CD4-positive, alpha-beta T cell (primary cell): ENCODE measurements at regions not wholly inside any gene's neighbourhood (a gene's known extent, or its start where the extent isn't known, plus 50 kb on each side); places are given as distances from the start of the nearest gene placed in this dataset.

Experiments used
- ATAC-seq: fragments of 200-7000 bp; cut with Tn5 transposase; one replicate; pipeline ENCODE4 v1.10.0; 2022; ENCODE audit warnings: mild to moderate bottlenecking; ENCODE audit not compliant: poor library complexity
- CTCF ChIA-PET: fragments of 350-600 bp; sonication (Branson Sonifier 250); formaldehyde crosslinking; loops from one replicate; lab custom pipeline; 2021; ENCODE audit warnings: antibody characterized with exemption, inconsistent platforms; lab: Charles Lee
- POLR2A ChIA-PET: fragments of 350-600 bp; sonication (Branson Sonifier 250); formaldehyde crosslinking; loops from one replicate; lab custom pipeline; 2021; ENCODE audit warnings: antibody characterized with exemption, inconsistent platforms; lab: Charles Lee
- DNase-seq, 14 experiments: peaks; one replicate each; pipeline ENCODE4 v3.0.0-alpha.2; 2013 to 2020; ENCODE audit warnings: mixed read lengths in 2 of 14
- H3K27ac ChIP-seq, 2 donors: one replicate each; pipeline versions ENCODE4 v1.5.1 to v1.7.0; 2013; ENCODE audit warnings: low read length in 2 of 2, low read depth in 1 of 2, mild to moderate bottlenecking in 1 of 2
- H3K27me3 ChIP-seq, 2 experiments: 1 replicate in 1 of 2; 2 replicates in 1 of 2; pipeline versions ENCODE4 v1.6.1 to v1.7.0; 2013; ENCODE audit warnings: low read length in 2 of 2, control low read depth in 1 of 2, mild to moderate bottlenecking in 1 of 2, moderate library complexity in 1 of 2; ENCODE audit not compliant: insufficient read depth in 2 of 2, control insufficient read depth in 1 of 2
- H3K36me3 ChIP-seq: one replicate; pipeline ENCODE4 v1.6.1; 2013; ENCODE audit warnings: low read length, control low read depth; ENCODE audit not compliant: insufficient read depth
- H3K4me1 ChIP-seq: one replicate; pipeline ENCODE4 v1.6.1; 2013; ENCODE audit warnings: low read length, control low read depth; ENCODE audit not compliant: insufficient read depth
- H3K4me3 ChIP-seq: one replicate; pipeline ENCODE4 v1.5.1; 2013; ENCODE audit warnings: mild to moderate bottlenecking, low read length, moderate library complexity
- H3K9me3 ChIP-seq, 2 experiments: 1 replicate in 1 of 2; 2 replicates in 1 of 2; pipeline versions ENCODE4 v1.6.1 to v1.7.0; 2013; ENCODE audit warnings: low read length in 2 of 2, mild to moderate bottlenecking in 2 of 2, control low read depth in 1 of 2, moderate library complexity in 1 of 2; ENCODE audit not compliant: control insufficient read depth in 1 of 2, insufficient read depth in 1 of 2
- H3K27ac Mint-ChIP-seq: one replicate; pipeline ENCODE4 v1.8.0; 2020; ENCODE audit warnings: mixed read lengths
- H3K27me3 Mint-ChIP-seq: one replicate; pipeline ENCODE4 v1.8.0; 2021; ENCODE audit warnings: mixed read lengths
- H3K36me3 Mint-ChIP-seq: one replicate; pipeline ENCODE4 v1.8.0; 2021; ENCODE audit warnings: low read depth, mixed read lengths
- H3K4me1 Mint-ChIP-seq: one replicate; pipeline ENCODE4 v1.8.0; 2021; ENCODE audit warnings: low read depth, mixed read lengths
- H3K4me3 Mint-ChIP-seq: one replicate; pipeline ENCODE4 v1.8.0; 2020; ENCODE audit warnings: mild to moderate bottlenecking, mixed read lengths
- H3K9me3 Mint-ChIP-seq: one replicate; pipeline ENCODE4 v1.8.0; 2020; ENCODE audit warnings: mixed read lengths
- intact Hi-C, 2 experiments: fragments of 100-400 bp; cut with DNase I in 1 of 2; cut with micrococcal nuclease in 1 of 2; formaldehyde crosslinking; loops; one replicate each; pipeline versions ENCODE4 v1.15.1 to v1.9.0; 2023 to 2025; cut with DNase I, micrococcal nuclease
- TF ChIP-seq, protein P1 (sequence below): fragments of 200-600 bp; IDR thresholded peaks from one replicate; pipeline ENCODE4 v1.8.0; 2022; ENCODE audit warnings: antibody characterized with exemption, mild to moderate bottlenecking

DNA sequence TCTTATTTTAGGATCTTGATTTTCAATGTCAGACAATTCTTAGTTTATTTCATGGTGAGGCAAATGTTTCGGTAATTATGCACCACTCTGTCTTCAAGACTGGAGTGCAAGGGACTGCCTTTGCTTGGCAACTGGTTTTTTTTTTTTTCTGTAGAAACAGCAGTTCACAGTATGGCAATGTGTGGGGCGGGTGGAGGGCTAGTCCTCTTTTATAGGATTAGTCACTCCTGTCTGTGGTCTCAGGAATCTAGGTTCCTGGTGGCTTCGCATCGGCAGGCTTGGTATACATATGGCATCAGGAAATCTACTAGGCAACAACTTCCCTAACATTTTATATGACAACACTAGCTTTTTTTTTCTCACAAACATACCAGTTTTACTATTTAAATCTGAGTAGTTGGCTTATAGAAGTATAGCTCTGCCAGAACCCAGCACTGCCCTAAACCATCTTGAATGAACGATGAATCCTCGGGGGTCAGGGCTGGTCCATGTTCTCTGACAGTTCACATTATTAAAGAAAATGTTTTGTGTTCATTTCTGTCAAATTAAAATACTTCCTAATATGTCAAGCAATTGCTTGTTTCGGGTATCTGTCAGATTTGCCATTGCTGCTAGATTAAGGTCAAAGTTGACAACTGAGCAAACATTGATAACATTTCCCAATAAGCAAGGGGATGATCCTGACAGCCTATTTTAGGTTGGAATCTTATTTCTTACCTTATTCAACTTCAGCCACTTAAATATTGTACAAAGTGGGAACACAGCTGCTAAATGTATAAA is 289.7 kb upstream of the VSTM2A start:
- no peak for DNase-seq
- CTCF ChIA-PET = no interaction called here
- H3K36me3 Mint-ChIP-seq = no peaks in the 10 kb centered on the region
- TF ChIP-seq, protein P1, sequence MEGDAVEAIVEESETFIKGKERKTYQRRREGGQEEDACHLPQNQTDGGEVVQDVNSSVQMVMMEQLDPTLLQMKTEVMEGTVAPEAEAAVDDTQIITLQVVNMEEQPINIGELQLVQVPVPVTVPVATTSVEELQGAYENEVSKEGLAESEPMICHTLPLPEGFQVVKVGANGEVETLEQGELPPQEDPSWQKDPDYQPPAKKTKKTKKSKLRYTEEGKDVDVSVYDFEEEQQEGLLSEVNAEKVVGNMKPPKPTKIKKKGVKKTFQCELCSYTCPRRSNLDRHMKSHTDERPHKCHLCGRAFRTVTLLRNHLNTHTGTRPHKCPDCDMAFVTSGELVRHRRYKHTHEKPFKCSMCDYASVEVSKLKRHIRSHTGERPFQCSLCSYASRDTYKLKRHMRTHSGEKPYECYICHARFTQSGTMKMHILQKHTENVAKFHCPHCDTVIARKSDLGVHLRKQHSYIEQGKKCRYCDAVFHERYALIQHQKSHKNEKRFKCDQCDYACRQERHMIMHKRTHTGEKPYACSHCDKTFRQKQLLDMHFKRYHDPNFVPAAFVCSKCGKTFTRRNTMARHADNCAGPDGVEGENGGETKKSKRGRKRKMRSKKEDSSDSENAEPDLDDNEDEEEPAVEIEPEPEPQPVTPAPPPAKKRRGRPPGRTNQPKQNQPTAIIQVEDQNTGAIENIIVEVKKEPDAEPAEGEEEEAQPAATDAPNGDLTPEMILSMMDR = no peak
- H3K27ac Mint-ChIP-seq = no peak overlapping the region
- peaks cover 12% of the 10 kb centered on the region for H3K9me3 Mint-ChIP-seq
- H3K27ac ChIP-seq = no peak overlapping the region
- no peaks in the 10 kb centered on the region for H3K4me1 ChIP-seq
- H3K36me3 ChIP-seq = no peaks in the 10 kb centered on the region
- intact Hi-C loops = no loop called here
- H3K9me3 ChIP-seq = peaks cover 0 to 3% of the 10 kb centered on the region in 2 experiments
- no peaks in the 10 kb centered on the region for H3K27me3 ChIP-seq
- POLR2A ChIA-PET = no interaction called here
- H3K27me3 Mint-ChIP-seq = no peaks in the 10 kb centered on the region
- H3K4me3 ChIP-seq = no peak overlapping the region
- H3K4me3 Mint-ChIP-seq = no peak overlapping the region
- no peaks in the 10 kb centered on the region for H3K4me1 Mint-ChIP-seq
- no peak for ATAC-seq

DNA sequence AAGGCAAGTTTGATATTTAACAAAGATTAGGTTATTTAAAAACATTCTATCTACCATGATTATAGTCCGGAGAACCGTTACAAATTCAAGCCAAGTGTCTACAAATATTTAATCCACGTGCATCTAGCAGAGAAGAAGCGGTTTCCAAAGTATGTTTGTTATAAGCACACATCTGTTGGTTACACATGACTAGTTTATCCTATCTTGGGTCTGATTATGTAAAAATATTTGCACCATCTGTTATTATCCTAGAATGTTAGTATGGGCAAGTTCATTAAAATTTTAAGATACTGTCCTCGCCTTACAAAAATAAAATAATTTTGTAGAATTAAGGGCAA is 289.2 kb upstream of the VSTM2A start:
- intact Hi-C loops = no loop called here

DNA sequence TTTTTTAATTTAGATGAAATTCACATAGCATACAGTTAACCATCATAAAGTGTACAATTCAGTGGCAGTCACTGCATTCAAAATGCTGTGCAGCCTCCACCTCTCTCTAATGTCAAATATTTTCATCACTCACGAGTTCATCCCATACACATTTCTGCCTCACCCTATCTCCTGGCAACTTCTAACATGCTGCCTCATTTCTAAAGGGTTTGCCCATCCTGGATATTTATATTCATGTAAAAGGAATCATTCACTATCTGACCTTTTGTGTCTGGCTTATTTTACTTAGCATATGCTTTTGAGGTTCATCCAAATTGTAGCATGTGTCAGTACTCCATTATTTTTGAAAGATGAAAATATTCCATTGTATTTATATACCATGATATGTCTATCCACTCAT is 286.9 kb upstream of the VSTM2A start:
- no peaks in the 10 kb centered on the region for H3K4me1 Mint-ChIP-seq
- ChIA-PET POLR2A (no interaction called here), CTCF (no interaction called here)
- DNase-seq (no peak), ATAC-seq (no peak)
- H3K27ac Mint-ChIP-seq = no peak overlapping the region
- Histone ChIP-seq H3K27me3 (no peaks in the 10 kb centered on the region), H3K9me3 (peaks cover 0 to 6% of the 10 kb centered on the region in 2 experiments), H3K4me1 (no peaks in the 10 kb centered on the region), H3K36me3 (no peaks in the 10 kb centered on the region), H3K27ac (no peak overlapping the region), H3K4me3 (no peak overlapping the region)
- TF ChIP-seq, protein P1 = no peak
- peaks cover 16% of the 10 kb centered on the region for H3K9me3 Mint-ChIP-seq
- H3K27me3 Mint-ChIP-seq = no peaks in the 10 kb centered on the region
- intact Hi-C loops = no loop called here
- H3K4me3 Mint-ChIP-seq = no peak overlapping the region
- H3K36me3 Mint-ChIP-seq = no peaks in the 10 kb centered on the region

More for the DNA sequence above, 289.2 kb upstream of the VSTM2A start:
- no peaks in the 10 kb centered on the region for H3K4me1 ChIP-seq
- ChIA-PET CTCF (no interaction called here), POLR2A (no interaction called here)
- Mint-ChIP-seq H3K4me1 (no peaks in the 10 kb centered on the region), H3K4me3 (no peak overlapping the region), H3K9me3 (peaks cover 12% of the 10 kb centered on the region), H3K27ac (no peak overlapping the region), H3K36me3 (no peaks in the 10 kb centered on the region), H3K27me3 (no peaks in the 10 kb centered on the region)
- no peak overlapping the region for H3K27ac ChIP-seq
- no peaks in the 10 kb centered on the region for H3K36me3 ChIP-seq
- no peak for DNase-seq
- H3K27me3 ChIP-seq = no peaks in the 10 kb centered on the region
- TF ChIP-seq, protein P1 = no peak
- ATAC-seq = no peak
- H3K4me3 ChIP-seq = no peak overlapping the region
- H3K9me3 ChIP-seq = peaks cover 0 to 3% of the 10 kb centered on the region in 2 experiments
